H1 (cell line): ENCODE measurements at regions not wholly inside any gene's neighbourhood (a gene's known extent, or its start where the extent isn't known, plus 50 kb on each side); places are given as distances from the start of the nearest gene placed in this dataset.

Source experiments
- CTCF ChIA-PET: fragments of 300-600 bp; sonication (Branson Sonifier 250); formaldehyde crosslinking; loops from one replicate; lab custom pipeline; 2021; ENCODE audit not compliant: partially characterized antibody; lab: Charles Lee
- POLR2A ChIA-PET: fragments of 300-600 bp; sonication (Branson Sonifier 250); formaldehyde crosslinking; loops from one replicate; lab custom pipeline; 2021; ENCODE audit warnings: inconsistent platforms; ENCODE audit not compliant: partially characterized antibody; lab: Charles Lee
- DNase-seq, 2 experiments: peaks; one replicate each; pipeline versions ENCODE4 v3.0.0 to v3.0.0-alpha.2; 2010 to 2022; ENCODE audit warnings: low spot score in 2 of 2, low read depth in 1 of 2, mixed read lengths in 1 of 2
- FAIRE-seq: peaks from 2 replicates; lab custom pipeline; 2011; peaks lifted over from hg19 to GRCh38; lab: Jason Lieb, UNC
- H2AFZ ChIP-seq: 2 replicates; pipeline ENCODE4 v1.8.1; 2012; ENCODE audit warnings: low read length, inconsistent platforms
- H2AK5ac ChIP-seq: 2 replicates; pipeline ENCODE4 v1.6.1; 2013; ENCODE audit warnings: low read depth, low read length
- H2BK120ac ChIP-seq: replicated peaks from 2 replicates; pipeline ENCODE3; 2013; ENCODE audit warnings: low read depth, low read length, inconsistent platforms
- H2BK12ac ChIP-seq: 2 replicates; pipeline ENCODE4 v1.6.1; 2013; ENCODE audit warnings: low read depth, low read length
- H2BK15ac ChIP-seq: 2 replicates; pipeline ENCODE4 v1.6.1; 2013; ENCODE audit warnings: low read length
- H2BK20ac ChIP-seq: 2 replicates; pipeline ENCODE4 v1.6.1; 2013; ENCODE audit warnings: low read length
- H2BK5ac ChIP-seq: 2 replicates; pipeline ENCODE4 v1.6.1; 2013; ENCODE audit warnings: low read depth, low read length
- H3K14ac ChIP-seq: 2 replicates; pipeline ENCODE4 v1.6.1; 2013; ENCODE audit warnings: inconsistent platforms; ENCODE audit not compliant: insufficient read length
- H3K18ac ChIP-seq: 2 replicates; pipeline ENCODE4 v1.6.1; 2013; ENCODE audit warnings: low read length; ENCODE audit errors: extremely low read depth
- H3K23ac ChIP-seq: 2 replicates; pipeline ENCODE4 v1.6.1; 2013; ENCODE audit warnings: inconsistent platforms; ENCODE audit not compliant: insufficient read length
- H3K23me2 ChIP-seq: 2 replicates; pipeline ENCODE4 v1.6.1; 2013; ENCODE audit warnings: low read depth, low read length
- H3K27ac ChIP-seq: 2 replicates; pipeline ENCODE4 v1.6.1; 2011; ENCODE audit warnings: low read depth, low read length, inconsistent platforms
- H3K27me3 ChIP-seq, 4 experiments: replicated peaks in 1 of 4; 1 replicate in 1 of 4; 2 replicates in 3 of 4; pipeline versions ENCODE4 v1.6.1 to v1.8.1; 2011 to 2013; ENCODE audit warnings: low read length in 3 of 4, mild to moderate bottlenecking in 3 of 4, inconsistent platforms in 2 of 4, mixed read lengths in 2 of 4, moderate library complexity in 1 of 4; ENCODE audit not compliant: control insufficient read depth in 3 of 4, insufficient read depth in 3 of 4; ENCODE audit errors: extremely low read depth in 1 of 4
- H3K36me3 ChIP-seq, 4 experiments: 2 replicates each; pipeline versions ENCODE4 v1.6.1 to v1.8.1; 2011 to 2013; ENCODE audit warnings: mild to moderate bottlenecking in 4 of 4, low read length in 3 of 4, moderate library complexity in 2 of 4, control low read depth in 1 of 4, inconsistent platforms in 1 of 4; ENCODE audit not compliant: insufficient read depth in 4 of 4, control insufficient read depth in 2 of 4
- H3K4ac ChIP-seq: replicated peaks from 2 replicates; pipeline ENCODE3; 2013; ENCODE audit warnings: low read length, low read depth, mixed read lengths, inconsistent platforms; ENCODE audit not compliant: insufficient read length
- H3K4me1 ChIP-seq, 4 experiments: replicated peaks in 1 of 4; 1 replicate in 1 of 4; 2 replicates in 3 of 4; pipeline versions ENCODE4 v1.6.1 to v1.8.1; 2011 to 2013; ENCODE audit warnings: low read length in 3 of 4, inconsistent platforms in 2 of 4, mixed read lengths in 1 of 4; ENCODE audit not compliant: insufficient read depth in 4 of 4, control insufficient read depth in 3 of 4
- H3K4me2 ChIP-seq, 2 experiments: 2 replicates each; pipeline versions ENCODE4 v1.6.1 to v1.8.1; 2011 to 2013; ENCODE audit warnings: low read depth in 2 of 2, low read length in 2 of 2, control low read depth in 1 of 2, inconsistent platforms in 1 of 2, mild to moderate bottlenecking in 1 of 2; ENCODE audit not compliant: insufficient read depth in 1 of 2
- H3K4me3 ChIP-seq, 4 experiments: fragments of 200-600, 300-600 bp in 1 of 4; sonication (generic), shearing (Covaris generic), sonication (Bioruptor Twin) in 1 of 4; 2 replicates each; pipeline versions ENCODE4 v1.5.1 to v1.8.1; 2011 to 2016; ENCODE audit warnings: low read length in 4 of 4, low read depth in 3 of 4, control low read depth in 2 of 4, inconsistent platforms in 2 of 4, mild to moderate bottlenecking in 2 of 4, mixed read lengths in 1 of 4, moderate library complexity in 1 of 4; ENCODE audit not compliant: insufficient read depth in 2 of 4; ENCODE audit errors: extremely low read depth in 1 of 4
- H3K56ac ChIP-seq: replicated peaks from 2 replicates; pipeline ENCODE3; 2013; ENCODE audit warnings: low read depth, mild to moderate bottlenecking, mixed read lengths, low read length, inconsistent platforms; ENCODE audit not compliant: insufficient read length
- H3K79me1 ChIP-seq: 2 replicates; pipeline ENCODE4 v1.6.1; 2013; ENCODE audit warnings: low read depth, low read length, control low read depth
- H3K79me2 ChIP-seq, 2 experiments: 2 replicates each; pipeline versions ENCODE4 v1.6.1 to v1.8.1; 2012 to 2013; ENCODE audit warnings: low read length in 2 of 2, mild to moderate bottlenecking in 2 of 2, inconsistent platforms in 1 of 2; ENCODE audit not compliant: insufficient read depth in 2 of 2, control insufficient read depth in 1 of 2
- H3K9ac ChIP-seq, 4 experiments: replicated peaks in 1 of 4; 1 replicate in 1 of 4; 2 replicates in 3 of 4; pipeline versions ENCODE4 v1.6.1 to v1.8.1; 2011 to 2013; ENCODE audit warnings: low read depth in 3 of 4, low read length in 3 of 4, control low read depth in 2 of 4, mild to moderate bottlenecking in 2 of 4, moderate library complexity in 2 of 4, inconsistent platforms in 1 of 4; ENCODE audit errors: extremely low read depth in 1 of 4
- H3K9me3 ChIP-seq, 2 experiments: 2 replicates each; pipeline versions ENCODE4 v1.6.1 to v1.8.1; 2012 to 2013; ENCODE audit warnings: mild to moderate bottlenecking in 2 of 2, moderate library complexity in 2 of 2, control low read depth in 1 of 2, inconsistent platforms in 1 of 2, low read depth in 1 of 2, low read length in 1 of 2, mixed read lengths in 1 of 2; ENCODE audit not compliant: insufficient read depth in 2 of 2
- H4K20me1 ChIP-seq, 2 experiments: replicated peaks in 1 of 2; 2 replicates each; pipeline versions ENCODE3 to v1.8.1; 2011 to 2013; ENCODE audit warnings: inconsistent platforms in 2 of 2, low read length in 2 of 2, mild to moderate bottlenecking in 1 of 2; ENCODE audit not compliant: insufficient read depth in 2 of 2, control insufficient read depth in 1 of 2
- H4K5ac ChIP-seq: 2 replicates; pipeline ENCODE4 v1.6.1; 2013; ENCODE audit warnings: low read length, low read depth, mixed read lengths, inconsistent platforms; ENCODE audit not compliant: insufficient read length
- H4K8ac ChIP-seq: 2 replicates; pipeline ENCODE4 v1.8.0; 2013; ENCODE audit warnings: mild to moderate bottlenecking, moderate library complexity, low read length, inconsistent platforms; ENCODE audit not compliant: insufficient read depth; ENCODE audit errors: extremely low read depth
- H4K91ac ChIP-seq: replicated peaks from 2 replicates; pipeline ENCODE3; 2013; ENCODE audit warnings: low read length, mixed read lengths, inconsistent platforms; ENCODE audit not compliant: insufficient read length
- ATF2 ChIP-seq: IDR thresholded peaks from 2 replicates; pipeline ENCODE4 v1.6.1; 2012; ENCODE audit warnings: low read length, inconsistent platforms
- CEBPB ChIP-seq: IDR thresholded peaks from 2 replicates; pipeline ENCODE4 v1.6.1; 2012; ENCODE audit warnings: low read depth, low read length
- CHD2 ChIP-seq: IDR thresholded peaks from 2 replicates; pipeline ENCODE4 v1.6.1; 2012; ENCODE audit warnings: low read length, improper control_type of control experiment
- CREB1 ChIP-seq: IDR thresholded peaks from 2 replicates; pipeline ENCODE4 v1.6.1; 2012; ENCODE audit warnings: inconsistent platforms
- EZH2 ChIP-seq: fragments of 200-600 bp; sonication (generic); IDR thresholded peaks from 2 replicates; pipeline ENCODE4 v1.7.1; 2012; ENCODE audit warnings: low read depth, mild to moderate bottlenecking, moderate library complexity, low read length, inconsistent platforms; ENCODE audit not compliant: severe bottlenecking
- HDAC2 ChIP-seq, 2 experiments: fragments of 300-600 bp in 1 of 2; sonication (generic) in 1 of 2; IDR thresholded peaks; 2 replicates each; pipeline ENCODE4 v1.6.1; 2011 to 2012; ENCODE audit warnings: low read depth in 2 of 2, low read length in 2 of 2, mild to moderate bottlenecking in 2 of 2, moderate library complexity in 2 of 2, borderline replicate concordance in 1 of 2, inconsistent platforms in 1 of 2
- JUN ChIP-seq: IDR thresholded peaks from 2 replicates; pipeline ENCODE4 v1.6.1; 2011; ENCODE audit warnings: low read depth, mild to moderate bottlenecking, improper control_type of control experiment, low read length
- KDM1A ChIP-seq: fragments of 200-600, 300-600 bp; sonication (generic); IDR thresholded peaks from 2 replicates; pipeline ENCODE4 v1.7.1; 2016; ENCODE audit warnings: mild to moderate bottlenecking, low read length, borderline replicate concordance
- MAFK ChIP-seq: IDR thresholded peaks from 2 replicates; pipeline ENCODE4 v1.6.1; 2012; ENCODE audit warnings: low read depth, mild to moderate bottlenecking, improper control_type of control experiment, low read length
- POLR2AphosphoS5 ChIP-seq: IDR thresholded peaks from 2 replicates; pipeline ENCODE4 v1.6.1; 2011; ENCODE audit warnings: low read depth, low read length
- POU5F1 ChIP-seq: IDR thresholded peaks from 2 replicates; pipeline ENCODE4 v1.6.1; 2011; ENCODE audit warnings: low read depth, mild to moderate bottlenecking, low read length, moderate library complexity
- SP1 ChIP-seq: IDR thresholded peaks from 2 replicates; pipeline ENCODE4 v1.6.1; 2011; ENCODE audit warnings: low read depth, low read length
- TAF1 ChIP-seq: IDR thresholded peaks from 2 replicates; pipeline ENCODE4 v1.6.1; 2011; ENCODE audit warnings: mild to moderate bottlenecking, low read depth, low read length
- TAF7 ChIP-seq: optimal IDR thresholded peaks from 2 replicates; pipeline ENCODE3; 2011; ENCODE audit warnings: low read depth, mild to moderate bottlenecking, inconsistent platforms, low read length, moderate library complexity, borderline replicate concordance
- YY1 ChIP-seq: IDR thresholded peaks from 2 replicates; pipeline ENCODE4 v1.6.1; 2011; ENCODE audit warnings: low read depth, mild to moderate bottlenecking, low read length
- ZNF274 ChIP-seq: IDR thresholded peaks from 2 replicates; pipeline ENCODE4 v1.7.0; 2012; ENCODE audit warnings: low read length, borderline replicate concordance; ENCODE audit errors: extremely low read depth

- no peak overlapping the region for H4K8ac ChIP-seq
- H3K18ac ChIP-seq = no peak overlapping the region
- H3K27me3 ChIP-seq = no peaks in the 10 kb centered on the region
- no peaks in the 10 kb centered on the region for H3K79me1 ChIP-seq
- no peak overlapping the region for H2AFZ ChIP-seq
- no peak overlapping the region for H3K9ac ChIP-seq
- no peaks in the 10 kb centered on the region for H3K23me2 ChIP-seq
- CTCF ChIA-PET = no interaction called here
- H4K91ac ChIP-seq = no peak overlapping the region
- no peaks in the 10 kb centered on the region; a peak in 1 of 7 replicates for H3K4me1 ChIP-seq
- no peak overlapping the region for H2BK12ac ChIP-seq
- H3K4ac ChIP-seq = no peak overlapping the region
- no peaks in the 10 kb centered on the region for H3K9me3 ChIP-seq
- no peak overlapping the region for H2AK5ac ChIP-seq
- H3K4me3 ChIP-seq = no peak overlapping the region
- H3K23ac ChIP-seq = no peak overlapping the region
- H2BK5ac ChIP-seq = no peak overlapping the region
- POLR2A ChIA-PET = no interaction called here
- no peak overlapping the region for H3K4me2 ChIP-seq
- no peak overlapping the region for H3K14ac ChIP-seq
- H3K79me2 ChIP-seq = no peaks in the 10 kb centered on the region
- no peak overlapping the region for H2BK120ac ChIP-seq
- H4K5ac ChIP-seq = no peak overlapping the region
- H4K20me1 ChIP-seq = no peaks in the 10 kb centered on the region
- no peak for DNase-seq
- H3K36me3 ChIP-seq = no peaks in the 10 kb centered on the region
- no peak overlapping the region for H3K56ac ChIP-seq
- H3K27ac ChIP-seq = no peak overlapping the region
- no peak overlapping the region for H2BK15ac ChIP-seq
- FAIRE-seq = no peak
- H2BK20ac ChIP-seq = no peak overlapping the region
- TF ChIP-seq CREB1 (no peak), CHD2 (no peak), YY1 (no peak), EZH2 (no peak), MAFK (no peak), ATF2 (no peak), TAF7 (no peak), HDAC2 (IDR thresholded peaks at IDR 0.05; ENCODE audit: borderline replicate concordance in 1 of 2, low read depth in 2 of 2, low read length in 2 of 2) (no peak), CEBPB (no peak), POU5F1 (no peak), ZNF274 (no peak), POLR2AphosphoS5 (no peak), TAF1 (no peak), KDM1A (no peak), SP1 (no peak), JUN (no peak)
Measured at GRCh38 chr6:74333406-74333805, 637.4 kb downstream of the CD109 start.
